SK-N-MC (cell line): ENCODE measurements at regions not wholly inside any gene's neighbourhood (a gene's known extent, or its start where the extent isn't known, plus 50 kb on each side); places are given as distances from the start of the nearest gene placed in this dataset.
"Not testable (repeated sequence)": the region's sequence is repeated elsewhere in the genome, so short reads cannot be mapped to it uniquely, and the experiment has no call there.

Experiments used
- DNase-seq: peaks from one replicate; pipeline ENCODE4 v3.0.0-alpha.2; 2011; ENCODE audit warnings: low read depth, low spot score
- H3K27ac ChIP-seq: fragments of 200-600 bp; sonication (generic); 2 replicates; pipeline ENCODE4 v1.5.1; 2016; ENCODE audit warnings: mixed run types
- H3K36me3 ChIP-seq: fragments of 200-600 bp; sonication (generic); 2 replicates; pipeline ENCODE4 v1.6.1; 2017; ENCODE audit warnings: antibody characterized with exemption, low read length, mixed read lengths; ENCODE audit not compliant: insufficient read depth
- H3K4me3 ChIP-seq: fragments of 200-600 bp; sonication (generic); 2 replicates; pipeline ENCODE4 v1.5.1; 2016
- H3K9ac ChIP-seq: fragments of 200-600 bp; sonication (generic); 2 replicates; pipeline ENCODE4 v1.8.0; 2017; ENCODE audit warnings: mixed run types, mixed read lengths; ENCODE audit not compliant: insufficient read length
- H3K9me3 ChIP-seq: fragments of 200-600 bp; sonication (generic); 2 replicates; pipeline ENCODE4 v1.6.1; 2017; ENCODE audit warnings: low read depth, mild to moderate bottlenecking, antibody characterized with exemption, low read length, moderate library complexity, mixed read lengths
- EZH2 ChIP-seq: fragments of 200-600 bp; sonication (generic); IDR thresholded peaks from one replicate; pipeline ENCODE4 v1.6.1; 2017; ENCODE audit warnings: antibody characterized with exemption
- FOXP2 ChIP-seq: optimal IDR thresholded peaks from 2 replicates; pipeline ENCODE3; 2011; ENCODE audit warnings: mild to moderate bottlenecking, moderate library complexity; ENCODE audit not compliant: insufficient read depth; ENCODE audit errors: extremely low read length, control extremely low read depth
- POLR2AphosphoS5 ChIP-seq: IDR thresholded peaks from 2 replicates; pipeline ENCODE4 v1.6.1; 2012; ENCODE audit warnings: mild to moderate bottlenecking, low read depth, low read length, borderline replicate concordance

DNA sequence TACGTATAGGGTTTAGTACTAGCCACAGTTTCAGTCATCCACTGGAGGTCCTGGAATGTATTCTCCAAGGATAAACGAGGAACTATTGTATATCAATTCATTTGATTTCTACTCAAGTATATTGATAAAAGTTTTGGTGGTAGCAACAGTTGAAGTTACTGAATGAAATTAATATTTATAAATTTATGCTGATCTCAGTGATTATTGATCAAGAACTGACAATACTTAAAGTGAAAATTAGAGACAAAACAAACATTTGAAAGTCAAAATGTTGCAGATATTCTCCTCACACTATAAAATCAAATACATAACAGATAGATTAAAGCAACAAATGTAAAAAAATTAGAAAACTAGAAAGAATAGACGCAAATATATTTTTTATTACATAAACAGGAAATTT, 150.9 kb upstream of the SLC35G4 start:
- no peak for DNase-seq
- TF ChIP-seq POLR2AphosphoS5 = no peak
- TF ChIP-seq FOXP2 = no peak
- TF ChIP-seq EZH2 = no peak
- no peaks in the 10 kb centered on the region for H3K9me3 ChIP-seq
- H3K9ac ChIP-seq = no peak overlapping the region
- no peak overlapping the region for H3K4me3 ChIP-seq
- no peak overlapping the region for H3K27ac ChIP-seq
- no peaks in the 10 kb centered on the region for H3K36me3 ChIP-seq

DNA sequence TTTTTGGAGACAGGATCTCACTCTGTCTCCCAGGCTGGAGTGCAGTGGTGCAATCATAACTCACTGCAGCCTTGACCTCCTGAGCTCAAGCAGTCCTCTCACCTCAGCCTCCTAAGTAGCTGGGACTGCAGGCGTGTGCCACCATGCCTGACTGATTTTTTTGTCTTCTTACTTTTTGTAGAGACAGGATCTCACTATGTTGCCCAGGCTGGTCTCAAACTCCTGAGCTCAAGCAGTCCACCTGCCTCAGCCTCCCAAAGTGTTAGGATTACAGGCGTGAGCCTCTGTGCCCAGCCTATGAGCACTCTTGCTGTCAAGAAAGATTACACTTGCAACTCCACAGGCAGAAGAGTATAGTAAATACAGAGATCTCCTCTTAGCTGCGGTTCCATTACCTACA, 151.5 kb upstream of the SLC35G4 start:
- H3K9ac ChIP-seq, H3K9me3 ChIP-seq, H3K4me3 ChIP-seq, DNase-seq, H3K36me3 ChIP-seq, H3K27ac ChIP-seq: not testable (repeated sequence)

DNA sequence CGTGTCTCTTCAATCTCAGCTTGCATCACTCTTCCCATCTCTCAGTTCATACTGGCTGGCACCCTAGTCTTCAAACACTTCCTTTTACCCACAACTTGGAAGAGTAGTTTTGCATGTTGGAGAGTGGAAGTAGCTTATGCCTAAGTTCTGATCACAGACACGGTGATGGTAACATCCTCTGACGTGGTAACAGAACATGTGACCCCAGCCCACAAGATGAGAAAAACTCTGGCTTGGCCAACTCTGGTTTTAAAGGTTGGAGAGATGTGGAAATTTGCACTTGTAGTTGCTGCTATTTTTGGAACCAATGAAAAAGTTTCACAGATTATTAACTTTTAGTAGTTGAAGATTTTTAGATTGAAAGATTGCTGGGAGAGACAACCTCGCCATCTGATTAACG, 155.4 kb upstream of the SLC35G4 start:
- Histone ChIP-seq H3K36me3 (no peaks in the 10 kb centered on the region), H3K27ac (no peak overlapping the region), H3K9me3 (no peaks in the 10 kb centered on the region), H3K9ac (no peak overlapping the region), H3K4me3 (no peak overlapping the region)
- TF ChIP-seq FOXP2 (no peak), EZH2 (no peak), POLR2AphosphoS5 (no peak)
- DNase-seq = no peak

DNA sequence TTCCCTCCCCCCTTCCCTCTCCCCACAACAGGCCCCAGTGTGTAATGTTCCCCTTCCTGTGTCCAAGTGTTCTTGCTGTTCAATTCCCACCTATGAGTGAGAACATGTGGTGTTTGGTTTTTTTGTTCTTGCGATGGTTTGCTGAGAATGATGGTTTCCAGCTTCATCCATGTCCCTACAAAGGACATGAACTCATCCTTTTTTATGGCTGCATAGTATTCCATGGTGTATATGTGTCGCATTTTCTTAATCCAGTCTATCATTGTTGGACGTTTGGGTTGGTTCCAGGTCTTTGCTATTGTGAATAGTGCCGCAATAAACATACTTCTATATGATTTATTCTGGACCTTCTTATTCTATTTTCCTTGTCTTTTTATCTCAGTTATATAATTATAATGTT, 165.2 kb upstream of the SLC35G4 start:
- H3K9ac ChIP-seq, H3K36me3 ChIP-seq, H3K4me3 ChIP-seq, H3K27ac ChIP-seq, H3K9me3 ChIP-seq, DNase-seq: not testable (repeated sequence)

DNA sequence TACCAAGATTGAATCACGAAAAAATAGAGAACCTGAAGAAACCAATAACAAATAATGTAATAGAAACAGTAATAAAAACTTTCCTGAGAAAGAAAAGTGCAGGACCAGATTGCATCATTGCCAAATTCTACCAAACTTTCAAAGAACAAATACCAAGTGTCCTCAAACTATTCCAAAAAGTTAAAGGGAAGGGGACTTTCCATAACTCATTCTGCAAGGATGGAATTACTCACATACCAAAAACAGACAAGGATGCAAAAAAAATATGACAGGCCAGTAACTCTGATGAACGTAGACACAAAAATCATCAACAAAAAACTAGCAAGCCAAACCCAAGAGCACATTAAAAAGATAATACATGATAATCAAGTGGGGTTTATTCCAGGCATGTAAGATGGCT, 172.3 kb upstream of the SLC35G4 start:
- Histone ChIP-seq H3K27ac (no peak overlapping the region), H3K9ac (no peak overlapping the region), H3K36me3 (no peaks in the 10 kb centered on the region), H3K4me3 (no peak overlapping the region), H3K9me3 (no peaks in the 10 kb centered on the region)
- no peak for TF ChIP-seq EZH2
- no peak for TF ChIP-seq FOXP2
- no peak for TF ChIP-seq POLR2AphosphoS5
- no peak for DNase-seq

DNA sequence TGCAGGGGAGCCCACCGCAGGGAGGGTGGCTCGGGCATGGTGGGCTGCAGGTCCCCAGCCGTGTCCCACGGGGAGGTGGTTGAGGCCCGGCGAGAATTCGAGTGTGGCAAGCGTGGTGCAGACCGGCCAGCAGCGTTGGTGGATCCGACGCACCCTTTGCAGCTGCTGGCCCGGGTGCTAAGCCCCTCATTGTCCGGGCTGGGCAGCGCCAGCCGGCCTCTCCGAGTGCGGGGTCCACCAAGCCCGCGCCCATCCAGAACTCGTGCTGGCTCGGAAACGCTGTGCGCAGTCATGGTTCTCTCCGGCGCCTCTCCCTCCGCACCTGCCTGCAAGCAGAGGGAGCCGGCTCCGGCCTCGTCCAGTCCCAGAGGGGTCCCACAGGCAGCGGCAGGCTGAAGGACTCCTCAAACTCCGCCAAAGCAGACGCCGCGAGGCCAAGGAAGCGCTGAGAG, 177.0 kb upstream of the SLC35G4 start:
- TF ChIP-seq FOXP2 (no peak), POLR2AphosphoS5 (no peak), EZH2 (no peak)
- Histone ChIP-seq H3K27ac (no peak overlapping the region), H3K9me3 (no peaks in the 10 kb centered on the region), H3K4me3 (no peak overlapping the region), H3K9ac (no peak overlapping the region), H3K36me3 (no peaks in the 10 kb centered on the region)
- DNase-seq = no peak

DNA sequence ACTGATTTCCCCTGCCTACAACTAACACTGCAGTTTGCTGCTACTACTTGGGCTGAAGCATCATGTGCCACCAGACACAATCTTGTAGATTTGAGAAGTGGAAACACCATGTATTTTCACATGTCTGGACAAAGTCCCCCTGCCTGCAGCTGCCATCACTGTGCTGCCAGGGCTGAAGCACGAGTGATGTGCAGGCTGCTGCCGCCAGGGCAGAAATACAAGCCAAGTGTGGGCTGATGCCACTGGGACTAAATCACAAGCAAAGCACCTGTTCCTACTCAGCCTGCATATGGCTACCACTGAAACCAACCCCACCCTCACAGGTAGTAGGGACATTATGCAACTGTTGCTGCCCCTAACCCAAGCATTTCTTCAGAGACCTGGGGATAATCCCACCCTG, 179.5 kb upstream of the SLC35G4 start:
- no peaks in the 10 kb centered on the region for H3K36me3 ChIP-seq
- TF ChIP-seq EZH2 (no peak), POLR2AphosphoS5 (no peak), FOXP2 (no peak)
- H3K27ac ChIP-seq = no peak overlapping the region
- no peak overlapping the region for H3K4me3 ChIP-seq
- H3K9ac ChIP-seq = no peak overlapping the region
- no peak for DNase-seq
- no peaks in the 10 kb centered on the region for H3K9me3 ChIP-seq

DNA sequence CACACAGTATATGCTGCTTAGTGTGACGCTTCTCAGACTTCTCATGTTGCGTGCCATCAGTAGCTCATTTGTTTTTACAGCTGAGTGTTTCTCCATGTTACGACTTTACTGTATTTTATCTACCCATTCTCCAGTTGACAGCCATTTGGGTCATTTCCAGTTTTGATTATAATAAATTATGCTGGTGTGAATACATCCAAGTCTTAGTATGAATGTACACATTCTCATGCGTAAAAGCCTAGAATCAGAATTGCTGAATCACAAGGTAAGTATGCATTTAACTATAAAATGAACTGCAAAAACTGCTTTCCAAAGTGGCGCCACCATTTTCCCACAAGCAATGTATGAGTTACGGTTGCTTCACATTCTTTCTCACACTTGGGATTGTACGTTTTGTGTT, 184.2 kb upstream of the SLC35G4 start:
- no peak for TF ChIP-seq POLR2AphosphoS5
- Histone ChIP-seq H3K9ac (no peak overlapping the region), H3K4me3 (no peak overlapping the region), H3K9me3 (no peaks in the 10 kb centered on the region), H3K36me3 (no peaks in the 10 kb centered on the region), H3K27ac (no peak overlapping the region)
- no peak for DNase-seq

DNA sequence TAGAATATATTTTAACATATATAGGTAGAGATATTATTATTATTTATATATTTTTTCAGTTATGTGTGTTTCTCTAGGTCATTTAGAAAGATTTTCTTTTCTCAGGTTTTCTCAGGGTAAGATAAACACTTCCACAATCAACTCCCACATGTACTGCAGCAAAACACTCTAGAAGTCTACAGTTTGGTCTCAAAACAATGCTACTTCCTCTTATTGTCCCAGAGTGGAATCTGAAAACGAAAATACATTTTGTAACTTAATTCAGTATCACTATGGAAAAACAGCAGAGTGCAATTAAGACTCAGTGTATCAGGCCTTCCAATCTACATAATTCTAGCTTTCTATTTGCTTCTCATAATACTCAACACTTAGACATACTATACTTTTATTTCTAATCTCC, 190.1 kb upstream of the SLC35G4 start:
- Histone ChIP-seq H3K27ac (no peak overlapping the region), H3K4me3 (no peak overlapping the region), H3K9ac (no peak overlapping the region), H3K36me3 (no peaks in the 10 kb centered on the region), H3K9me3 (no peaks in the 10 kb centered on the region)
- TF ChIP-seq EZH2 = no peak
- no peak for TF ChIP-seq FOXP2
- no peak for TF ChIP-seq POLR2AphosphoS5
- no peak for DNase-seq

DNA sequence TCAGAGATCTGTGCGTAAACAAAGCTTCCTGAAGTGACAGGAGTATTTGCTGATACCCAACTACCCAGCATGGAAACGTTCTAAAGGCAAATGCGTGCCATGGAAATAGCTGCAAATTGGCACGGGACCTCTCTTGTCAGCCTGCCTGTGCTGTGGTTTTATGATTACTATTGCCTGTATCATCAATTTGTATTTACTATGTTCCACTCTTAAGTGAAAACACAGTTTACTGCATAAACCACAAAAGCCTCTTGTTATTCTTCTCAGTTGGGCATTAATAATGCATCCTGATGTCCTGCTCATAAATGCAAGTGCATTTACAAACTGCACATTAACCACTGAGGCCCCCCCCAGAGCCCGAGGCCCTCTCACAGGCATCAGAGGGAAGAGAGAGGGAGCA, 196.6 kb upstream of the SLC35G4 start:
- peak overlapping the region; percentile 42; the same call in 1 of the 2 replicates for H3K27ac ChIP-seq
- TF ChIP-seq FOXP2 (peak; percentile 45), EZH2 (no peak)
- no peaks in the 10 kb centered on the region for H3K36me3 ChIP-seq
- no peak for DNase-seq
- H3K4me3 ChIP-seq = no peak overlapping the region
- no peak overlapping the region for H3K9ac ChIP-seq
- H3K9me3 ChIP-seq = no peaks in the 10 kb centered on the region
